GM21529 (cell line): ENCODE measurements at regions not wholly inside any gene's neighbourhood (a gene's known extent, or its start where the extent isn't known, plus 50 kb on each side); places are given as distances from the start of the nearest gene placed in this dataset.

Source experiments
- ATAC-seq: cut with Tn5 transposase; IDR thresholded peaks from one replicate; pipeline ENCODE4 v1.9.1; 2021; ENCODE audit not compliant: unreplicated experiment

GRCh38 chr1:57761628-57762027 is 337.8 kb upstream of the DAB1 start:
- no peak for ATAC-seq

- ATAC-seq = no peak
These were observed 329.0 kb upstream of the DAB1 start for GRCh38 chr1:57752843-57753242.

- no peak for ATAC-seq
These were observed 324.9 kb upstream of the DAB1 start for GRCh38 chr1:57748719-57749118.

- ATAC-seq = no peak
These were observed 324.0 kb upstream of the DAB1 start for GRCh38 chr1:57747818-57748217.

GRCh38 chr1:57741521-57741920 is 317.7 kb upstream of the DAB1 start:
- ATAC-seq = peak; percentile 99

GRCh38 chr1:57736940-57737339 is 313.1 kb upstream of the DAB1 start:
- no peak for ATAC-seq

GRCh38 chr1:57729181-57729580 is 305.3 kb upstream of the DAB1 start:
- ATAC-seq = no peak

GRCh38 chr1:57727121-57727520 is 303.3 kb upstream of the DAB1 start:
- no peak for ATAC-seq

GRCh38 chr1:57725318-57725717 is 301.5 kb upstream of the DAB1 start:
- ATAC-seq = no peak

- ATAC-seq = no peak
These were observed 300.7 kb upstream of the DAB1 start for GRCh38 chr1:57724535-57724934.

- no peak for ATAC-seq
These were observed 298.6 kb upstream of the DAB1 start for GRCh38 chr1:57722285-57722978.

- no peak for ATAC-seq
These were observed 297.1 kb upstream of the DAB1 start for GRCh38 chr1:57721001-57721400.

- ATAC-seq = no peak
These were observed 295.4 kb upstream of the DAB1 start for GRCh38 chr1:57719274-57719673.

- ATAC-seq = no peak
These were observed 289.6 kb upstream of the DAB1 start for GRCh38 chr1:57713501-57713900.

GRCh38 chr1:57712846-57713245 is 289.0 kb upstream of the DAB1 start:
- no peak for ATAC-seq

GRCh38 chr1:57711326-57711725 is 287.5 kb upstream of the DAB1 start:
- ATAC-seq = no peak

- no peak for ATAC-seq
These were observed 283.8 kb upstream of the DAB1 start for GRCh38 chr1:57707631-57708030.

GRCh38 chr1:57704811-57705210 is 281.0 kb upstream of the DAB1 start:
- no peak for ATAC-seq

GRCh38 chr1:57704231-57704630 is 280.4 kb upstream of the DAB1 start:
- no peak for ATAC-seq

- ATAC-seq = no peak
These were observed 273.0 kb upstream of the DAB1 start for GRCh38 chr1:57696904-57697303.

- ATAC-seq = no peak
These were observed 272.2 kb upstream of the DAB1 start for GRCh38 chr1:57696043-57696442.

- ATAC-seq = no peak
These were observed 262.4 kb upstream of the DAB1 start for GRCh38 chr1:57686306-57686705.
